Chondrocyte (in vitro differentiated cells): ENCODE measurements at regions not wholly inside any gene's neighbourhood (a gene's known extent, or its start where the extent isn't known, plus 50 kb on each side); places are given as distances from the start of the nearest gene placed in this dataset.

Experiments
- DNase-seq: peaks from one replicate; pipeline ENCODE4 v3.0.0; 2021; ENCODE audit warnings: mixed read lengths, low spot score
- H3K27ac Mint-ChIP-seq: one replicate; pipeline ENCODE4 v1.8.0; 2021; ENCODE audit warnings: mild to moderate bottlenecking, moderate library complexity, mixed read lengths; ENCODE audit not compliant: unreplicated experiment
- H3K27me3 Mint-ChIP-seq: 2 replicates; pipeline ENCODE4 v1.8.0; 2021; ENCODE audit warnings: low read depth, mixed read lengths
- H3K36me3 Mint-ChIP-seq: 2 replicates; pipeline ENCODE4 v1.8.0; 2021; ENCODE audit warnings: low read depth, mixed read lengths
- H3K4me1 Mint-ChIP-seq: 2 replicates; pipeline ENCODE4 v1.8.0; 2021; ENCODE audit warnings: low read depth, mild to moderate bottlenecking, mixed read lengths
- H3K4me3 Mint-ChIP-seq: one replicate; pipeline ENCODE4 v1.8.0; 2021; ENCODE audit warnings: mild to moderate bottlenecking, moderate library complexity, mixed read lengths; ENCODE audit not compliant: unreplicated experiment
- H3K9me3 Mint-ChIP-seq: 2 replicates; pipeline ENCODE4 v1.8.0; 2021; ENCODE audit warnings: low read depth, mixed read lengths
- CTCF ChIP-seq: fragments of 200-600 bp; sonication (generic); IDR thresholded peaks from 2 replicates; pipeline ENCODE4 v1.5.0; 2021; ENCODE audit warnings: antibody characterized with exemption, mild to moderate bottlenecking, moderate library complexity

- TF ChIP-seq CTCF, result no peak
- Mint-ChIP-seq H3K27ac (no peak overlapping the region), H3K36me3 (no peaks in the 10 kb centered on the region), H3K4me3 (no peak overlapping the region), H3K4me1 (peaks cover 9% of the 10 kb centered on the region), H3K27me3 (no peaks in the 10 kb centered on the region), H3K9me3 (peaks cover 3% of the 10 kb centered on the region)
- no peak for DNase-seq
Observed at GRCh38 chr21:27380303-27380702, 413.4 kb upstream of the ADAMTS5 start.

- no peak for DNase-seq
Observed at GRCh38 chr21:27379354-27379753, 412.5 kb upstream of the ADAMTS5 start.

GRCh38 chr21:27372381-27372780 is 405.5 kb upstream of the ADAMTS5 start:
- no peak for DNase-seq
- TF ChIP-seq CTCF, result no peak
- H3K27ac Mint-ChIP-seq, result no peak overlapping the region
- H3K27me3 Mint-ChIP-seq, result no peaks in the 10 kb centered on the region
- H3K9me3 Mint-ChIP-seq, result no peaks in the 10 kb centered on the region
- H3K36me3 Mint-ChIP-seq, result no peaks in the 10 kb centered on the region
- no peak overlapping the region for H3K4me3 Mint-ChIP-seq
- H3K4me1 Mint-ChIP-seq, result peaks cover 34% of the 10 kb centered on the region

More at GRCh38 chr21:27379354-27379753, 412.5 kb upstream of the ADAMTS5 start:
- TF ChIP-seq CTCF, result no peak
- H3K4me1 Mint-ChIP-seq, result peaks cover 16% of the 10 kb centered on the region
- H3K27me3 Mint-ChIP-seq, result no peaks in the 10 kb centered on the region
- no peak overlapping the region for H3K4me3 Mint-ChIP-seq
- no peaks in the 10 kb centered on the region for H3K36me3 Mint-ChIP-seq
- no peak overlapping the region for H3K27ac Mint-ChIP-seq
- peaks cover 3% of the 10 kb centered on the region for H3K9me3 Mint-ChIP-seq

GRCh38 chr21:27371975-27372331 is 405.1 kb upstream of the ADAMTS5 start:
- no peak overlapping the region for H3K4me3 Mint-ChIP-seq
- H3K4me1 Mint-ChIP-seq, result peaks cover 34% of the 10 kb centered on the region
- no peaks in the 10 kb centered on the region for H3K27me3 Mint-ChIP-seq
- DNase-seq, result no peak
- no peaks in the 10 kb centered on the region for H3K9me3 Mint-ChIP-seq
- peaks cover 1% of the 10 kb centered on the region for H3K36me3 Mint-ChIP-seq
- H3K27ac Mint-ChIP-seq, result no peak overlapping the region
- TF ChIP-seq CTCF, result no peak

- no peak for DNase-seq
- TF ChIP-seq CTCF, result no peak
Observed at GRCh38 chr21:27371115-27371974, 404.5 kb upstream of the ADAMTS5 start.

More at GRCh38 chr21:27371115-27371974, 404.5 kb upstream of the ADAMTS5 start:
- Mint-ChIP-seq H3K36me3 (peaks cover 1% of the 10 kb centered on the region), H3K27me3 (no peaks in the 10 kb centered on the region), H3K9me3 (no peaks in the 10 kb centered on the region), H3K4me1 (peaks cover 34% of the 10 kb centered on the region), H3K4me3 (no peak overlapping the region), H3K27ac (no peak overlapping the region)
